ENCODE measurements at regions not wholly inside any gene's neighbourhood (a gene's known extent, or its start where the extent isn't known, plus 50 kb on each side); places are given as distances from the start of the nearest gene placed in this dataset.

- DNase-seq = no peak
Observed at GRCh38 chr9:90288275-90288639, 354.4 kb downstream of the DIRAS2 start.

- DNase-seq = no peak
Observed at GRCh38 chr9:90290716-90291485, 351.7 kb downstream of the DIRAS2 start.

- peak in 1 of 2 experiments; percentile 18 for DNase-seq
Observed at GRCh38 chr9:90296539-90296938, 346.1 kb downstream of the DIRAS2 start.

GRCh38 chr9:90299968-90300367 lies 342.7 kb downstream of the DIRAS2 start:
- no peak for DNase-seq

- no peak for DNase-seq
Observed at GRCh38 chr9:90300611-90301276, 341.9 kb downstream of the DIRAS2 start.

GRCh38 chr9:90301277-90301653 lies 341.4 kb downstream of the DIRAS2 start:
- DNase-seq = peak in 1 of 2 experiments; percentile 36

GRCh38 chr9:90303655-90304054 lies 339.0 kb downstream of the DIRAS2 start:
- DNase-seq = no peak

- no peak for DNase-seq
Observed at GRCh38 chr9:90306158-90306557, 336.5 kb downstream of the DIRAS2 start.

GRCh38 chr9:90307167-90307833 lies 335.3 kb downstream of the DIRAS2 start:
- DNase-seq = peak; percentile 42 to 55

- DNase-seq = no peak
Observed at GRCh38 chr9:90307891-90308290, 334.7 kb downstream of the DIRAS2 start.

- no peak for DNase-seq
Observed at GRCh38 chr9:90308691-90309090, 333.9 kb downstream of the DIRAS2 start.

GRCh38 chr9:90309809-90310520 lies 332.7 kb downstream of the DIRAS2 start:
- DNase-seq = peak; percentile 52 to 57

GRCh38 chr9:90310521-90310876 lies 332.1 kb downstream of the DIRAS2 start:
- no peak for DNase-seq

GRCh38 chr9:90311811-90312210 lies 330.8 kb downstream of the DIRAS2 start:
- DNase-seq = no peak

GRCh38 chr9:90322296-90322695 lies 320.3 kb downstream of the DIRAS2 start:
- DNase-seq = no peak

- no peak for DNase-seq
Observed at GRCh38 chr9:90325913-90326653, 316.5 kb downstream of the DIRAS2 start.

GRCh38 chr9:90330231-90330630 lies 312.4 kb downstream of the DIRAS2 start:
- no peak for DNase-seq

GRCh38 chr9:90331826-90332575 lies 310.6 kb downstream of the DIRAS2 start:
- no peak for DNase-seq

- no peak for DNase-seq
Observed at GRCh38 chr9:90333226-90333625, 309.4 kb downstream of the DIRAS2 start.

- no peak for DNase-seq
Observed at GRCh38 chr9:90340421-90340820, 302.2 kb downstream of the DIRAS2 start.

GRCh38 chr9:90342607-90343006 lies 300.0 kb downstream of the DIRAS2 start:
- no peak for DNase-seq

GRCh38 chr9:90343366-90343765 lies 299.3 kb downstream of the DIRAS2 start:
- no peak for DNase-seq

Data from SHP77 (cell line).